NB4 (cell line): ENCODE measurements at regions not wholly inside any gene's neighbourhood (a gene's known extent, or its start where the extent isn't known, plus 50 kb on each side); places are given as distances from the start of the nearest gene placed in this dataset.

Experiments used
- CTCF ChIP-seq: IDR thresholded peaks from one replicate; pipeline ENCODE4 v1.5.1; 2012; ENCODE audit warnings: low read depth, low read length
- MAX ChIP-seq: IDR thresholded peaks from 2 replicates; pipeline ENCODE4 v1.6.1; 2011; ENCODE audit warnings: low read depth, low read length
- POLR2A ChIP-seq: IDR thresholded peaks from 2 replicates; pipeline ENCODE4 v1.6.1; 2011; ENCODE audit warnings: mild to moderate bottlenecking; ENCODE audit not compliant: insufficient read length; ENCODE audit errors: extremely low read depth

GRCh38 chr3:16770792-16771191, 114.0 kb upstream of the PLCL2 start:
- no peak for TF ChIP-seq CTCF
- TF ChIP-seq POLR2A: no peak
- no peak for TF ChIP-seq MAX
